Stimulated activated CD4-positive, alpha-beta T cell treated with anti-CD3 and anti-CD28 coated beads, Interleukin-1b, Interleukin-23, amount 100 ng/mL, for 1 hour (primary cell): ENCODE measurements at regions not wholly inside any gene's neighbourhood (a gene's known extent, or its start where the extent isn't known, plus 50 kb on each side); places are given as distances from the start of the nearest gene placed in this dataset.

Source experiments
- DNase-seq, 2 donors: peaks; one replicate each; pipeline ENCODE4 v3.0.0-alpha.2; 2020; ENCODE audit warnings: low read depth in 2 of 2

DNA sequence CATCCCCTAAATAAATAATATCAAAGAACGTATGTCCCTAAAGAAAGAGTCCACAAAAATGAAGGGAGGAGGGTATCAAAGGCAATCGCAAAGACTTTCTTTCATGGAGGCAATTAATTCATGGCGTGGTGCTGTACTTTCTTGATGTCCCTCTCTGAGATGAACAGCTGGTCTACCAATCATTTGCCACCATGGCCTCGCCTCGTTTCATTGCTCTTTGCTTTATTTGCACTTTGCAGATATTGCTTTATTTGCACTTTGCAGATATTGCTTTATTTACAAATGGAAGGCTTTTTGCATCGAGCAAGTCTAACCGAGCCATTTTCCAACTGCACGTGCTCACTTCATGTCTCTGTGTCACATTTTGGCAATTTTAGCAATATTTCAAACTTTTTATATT, 104.0 kb upstream of the PTCH1 start:
- DNase-seq = no peak

DNA sequence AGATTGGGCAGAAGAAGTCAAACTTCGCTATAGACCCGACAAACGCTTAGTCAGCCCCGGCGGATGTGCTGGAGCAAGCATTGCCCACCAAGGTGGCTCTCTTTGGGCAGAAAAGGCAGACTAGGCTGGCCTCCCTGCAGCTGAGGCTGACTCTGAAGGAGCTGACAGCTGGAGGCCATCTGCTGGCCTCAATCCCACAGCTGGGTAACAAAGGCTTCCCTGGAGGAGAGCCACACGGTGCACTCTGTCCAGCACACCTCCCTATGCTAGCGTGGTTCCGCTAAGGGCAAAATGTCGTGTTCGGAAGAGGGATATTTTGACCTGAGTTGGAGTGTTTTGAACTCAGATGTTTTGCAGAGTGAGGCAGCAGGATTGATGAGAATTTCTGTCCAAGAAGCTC, 103.5 kb upstream of the PTCH1 start:
- DNase-seq = no peak

DNA sequence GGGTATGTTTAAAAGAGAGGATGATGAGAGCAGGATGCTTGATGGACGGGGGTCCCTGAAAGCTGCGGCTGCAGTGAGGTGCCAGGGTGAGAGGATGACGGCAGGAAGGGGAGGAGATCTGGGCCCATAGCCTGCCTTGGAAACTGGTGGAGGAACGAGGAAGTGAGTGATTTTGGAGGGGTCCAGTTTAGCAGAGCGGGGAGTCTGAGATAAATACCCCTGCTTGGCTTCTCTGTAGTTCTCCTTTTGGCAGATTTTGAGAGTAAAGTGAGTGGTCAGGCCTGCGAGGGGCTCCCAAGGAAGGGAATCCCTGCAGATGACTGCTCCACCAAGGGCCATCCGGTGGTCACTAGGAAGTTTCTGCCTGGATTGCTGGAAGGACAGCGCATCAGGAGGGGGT, 98.5 kb upstream of the PTCH1 start:
- no peak for DNase-seq

DNA sequence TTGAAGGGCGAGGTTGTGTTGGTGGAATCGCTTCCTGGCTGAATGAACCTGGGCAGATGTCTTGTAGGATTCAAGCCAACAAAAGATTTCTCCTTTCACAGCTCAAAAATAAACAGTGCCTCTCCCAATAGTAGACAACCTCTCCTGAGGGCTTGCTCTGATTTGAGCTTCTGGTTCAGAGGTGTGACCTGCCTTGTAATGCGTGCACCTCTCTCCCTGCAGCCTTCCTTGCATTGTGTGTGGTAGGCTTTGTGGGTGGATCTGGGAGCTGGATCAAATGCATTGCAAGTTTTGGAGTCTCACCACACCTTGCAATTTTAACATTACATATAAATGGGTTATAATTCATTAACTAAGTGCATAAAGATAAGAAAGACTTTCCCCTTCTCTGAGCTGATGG, 96.9 kb upstream of the PTCH1 start:
- no peak for DNase-seq

DNA sequence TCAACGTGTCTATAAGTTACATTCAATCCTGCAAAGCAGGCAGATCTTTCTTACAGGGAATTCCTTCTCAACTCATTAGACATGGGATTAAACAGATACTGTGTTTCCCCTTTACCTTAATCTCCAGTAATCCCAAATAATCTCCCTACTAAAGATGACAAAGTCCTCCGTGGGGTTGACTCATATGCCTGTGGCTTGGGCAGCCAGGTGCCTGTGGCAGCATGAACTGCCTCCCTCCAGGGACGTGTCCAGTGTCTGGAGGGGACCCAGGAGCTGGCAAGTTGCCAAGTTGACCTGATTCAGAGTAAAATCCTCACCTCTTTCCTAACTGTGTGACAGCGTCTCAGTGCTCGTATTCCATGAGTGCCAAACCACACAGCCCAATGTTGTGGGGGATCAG, 94.6 kb upstream of the PTCH1 start:
- DNase-seq = no peak

DNA sequence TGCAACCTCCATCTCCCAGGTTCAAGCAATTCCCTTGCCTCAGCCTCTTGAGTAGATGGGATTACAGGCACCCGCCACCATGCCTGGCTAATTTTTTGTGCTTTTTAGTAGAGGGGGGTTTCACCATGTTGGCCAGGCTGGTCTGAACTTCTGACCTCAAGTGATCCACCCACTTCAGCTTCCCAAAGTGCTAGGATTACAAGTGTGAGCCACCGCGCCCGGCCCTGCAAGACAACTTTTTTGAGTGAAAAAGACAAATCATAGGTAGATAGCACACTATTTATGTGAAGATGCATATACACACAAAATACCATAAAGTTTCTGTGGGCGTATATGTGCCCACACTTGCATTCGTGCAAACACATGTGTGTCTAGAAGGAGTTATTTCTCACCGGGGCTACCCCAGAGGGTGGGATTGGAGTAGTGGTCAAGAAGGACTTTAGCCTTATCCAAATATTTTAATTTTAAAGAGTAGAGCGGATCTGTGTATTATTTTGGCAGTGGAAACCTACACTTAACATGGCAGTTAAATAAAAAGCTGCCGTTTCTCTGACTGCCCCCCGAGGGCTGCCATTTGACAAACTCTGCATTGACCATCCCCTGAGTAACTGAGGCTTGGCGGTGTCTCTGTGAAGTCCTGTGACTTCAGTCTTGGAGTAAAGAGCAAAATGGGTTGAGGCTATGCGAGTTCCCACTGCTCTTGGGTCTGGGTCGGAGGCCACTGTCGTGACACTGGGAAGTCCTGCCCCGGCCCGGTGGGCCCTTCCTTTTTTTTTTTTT, 93.4 kb upstream of the PTCH1 start:
- no peak for DNase-seq

DNA sequence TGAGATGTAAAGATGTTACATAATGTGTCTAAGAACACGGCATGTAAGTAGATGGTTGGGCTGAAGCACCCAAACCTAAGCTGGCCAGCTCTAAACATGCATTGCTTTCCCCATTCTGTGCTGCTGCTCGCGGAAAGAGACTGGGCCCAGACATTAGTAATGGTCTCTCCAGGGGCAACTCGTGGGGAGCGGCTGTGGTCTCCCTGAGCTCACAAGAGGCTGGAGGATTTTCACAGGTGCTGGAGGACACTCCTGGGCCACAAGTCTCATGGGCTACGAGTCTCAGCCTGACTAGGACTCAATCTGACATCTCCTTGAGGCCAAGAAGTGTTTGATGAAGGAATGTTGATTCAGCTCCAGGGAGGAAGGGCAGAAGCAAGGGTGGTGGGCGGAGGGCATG, 92.7 kb upstream of the PTCH1 start:
- no peak for DNase-seq

DNA sequence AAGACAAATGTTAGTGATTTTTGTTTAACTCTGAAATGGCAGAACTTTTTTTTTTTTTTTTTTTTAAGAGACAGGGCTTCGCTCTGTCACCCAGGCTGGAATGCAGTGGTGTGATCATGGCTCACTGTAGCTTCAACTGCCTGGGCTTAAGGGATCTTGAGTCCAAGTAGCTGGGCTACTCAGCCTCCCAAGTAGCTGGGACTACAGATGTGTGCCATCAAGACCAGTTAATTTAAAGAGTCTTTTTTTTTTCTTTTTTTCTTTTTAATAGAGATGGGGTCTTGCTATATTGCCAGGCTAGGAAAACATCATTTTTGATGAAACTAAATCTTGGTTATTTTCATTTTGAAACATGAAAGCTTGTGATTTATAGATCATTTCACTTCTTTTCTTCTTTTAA, 91.6 kb upstream of the PTCH1 start:
- DNase-seq = no peak

DNA sequence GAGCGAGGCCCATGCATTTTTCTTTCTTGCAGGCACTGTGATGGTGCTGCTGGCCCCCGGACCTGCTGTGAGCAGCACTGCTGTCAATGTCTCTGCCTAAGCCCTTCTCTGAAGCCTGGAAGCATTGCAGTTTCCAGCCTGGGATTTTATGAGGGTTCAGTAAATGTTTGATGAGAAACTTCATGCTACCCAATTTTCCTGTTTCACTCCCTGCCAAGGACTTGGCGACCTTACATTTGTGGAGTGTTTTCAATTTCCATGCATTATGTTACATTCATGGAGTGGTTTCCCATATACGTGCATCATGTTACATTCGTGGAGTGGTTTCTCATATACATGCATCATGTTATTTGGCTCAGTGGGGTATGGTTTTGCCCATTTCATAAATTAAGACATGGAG, 90.7 kb upstream of the PTCH1 start:
- no peak for DNase-seq

DNA sequence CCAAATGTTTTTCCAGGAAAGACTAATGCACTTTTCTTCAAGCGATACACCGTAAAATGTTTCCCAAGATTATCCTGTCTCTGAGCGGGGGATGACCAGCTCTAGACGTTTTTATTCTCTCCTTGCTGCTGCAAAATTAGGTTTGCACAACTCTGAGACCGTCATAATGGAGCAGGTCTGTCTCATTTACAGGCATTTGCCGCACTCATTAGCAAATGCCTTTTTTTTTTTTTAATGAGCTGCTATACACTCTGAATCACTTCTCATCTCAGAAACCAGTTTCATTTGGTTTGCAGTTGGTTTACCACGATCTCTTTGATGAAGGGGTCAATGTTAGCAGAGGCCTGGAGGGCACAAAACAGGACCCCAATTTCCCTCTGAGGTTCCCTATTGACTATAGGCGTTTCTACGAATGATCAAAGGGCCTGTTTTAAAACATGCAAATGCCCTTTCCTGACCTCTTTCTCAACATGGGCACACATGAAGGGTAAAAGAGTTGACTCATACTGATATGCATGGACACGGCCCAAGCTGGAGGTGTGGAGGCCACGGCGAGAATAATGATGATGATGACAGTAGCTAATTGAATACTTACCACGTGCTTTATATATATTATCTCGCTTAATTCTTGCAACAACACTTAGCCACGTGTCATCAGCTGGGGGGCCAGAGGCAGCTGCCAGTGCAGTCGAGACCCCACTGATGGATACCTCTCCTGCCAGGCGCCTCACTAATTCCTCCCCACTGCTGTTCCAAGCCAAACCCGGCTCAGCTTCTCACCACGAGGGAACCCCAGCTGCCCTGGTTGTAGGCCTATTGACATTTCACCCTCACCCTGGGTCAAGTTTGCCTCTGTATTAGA, 89.9 kb upstream of the PTCH1 start:
- no peak for DNase-seq

DNA sequence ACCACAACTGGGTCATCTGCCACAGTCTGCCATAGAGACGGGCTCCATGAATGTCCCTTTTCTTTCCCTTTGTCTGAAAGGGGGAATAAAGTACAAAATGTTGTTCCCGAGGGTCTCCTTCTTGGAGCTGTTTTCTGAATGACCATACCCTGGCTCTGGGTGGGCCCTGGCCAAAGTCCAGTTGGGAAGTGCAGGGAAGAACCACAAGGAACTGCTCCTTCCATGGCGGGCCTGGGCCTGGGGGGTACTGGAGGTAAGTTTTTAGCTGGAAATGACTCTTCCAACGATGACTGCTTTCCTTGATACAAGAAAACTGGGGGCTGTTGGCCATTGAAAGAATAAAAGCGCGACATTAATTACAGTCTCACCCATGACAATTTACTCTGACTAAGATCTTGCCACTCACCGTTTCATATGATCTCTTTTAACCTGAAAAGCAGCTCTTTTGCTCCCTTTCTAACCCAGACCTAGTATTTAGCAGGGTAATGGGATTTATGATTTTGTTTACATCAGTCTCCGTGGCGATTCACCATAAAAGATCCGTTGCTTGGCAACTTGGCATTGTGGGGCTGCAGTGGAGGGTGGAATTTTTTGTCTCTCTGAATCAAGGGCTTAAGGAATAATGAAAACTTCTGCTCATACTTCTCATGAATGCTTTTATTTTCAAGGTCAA, 89.2 kb upstream of the PTCH1 start:
- no peak for DNase-seq

DNA sequence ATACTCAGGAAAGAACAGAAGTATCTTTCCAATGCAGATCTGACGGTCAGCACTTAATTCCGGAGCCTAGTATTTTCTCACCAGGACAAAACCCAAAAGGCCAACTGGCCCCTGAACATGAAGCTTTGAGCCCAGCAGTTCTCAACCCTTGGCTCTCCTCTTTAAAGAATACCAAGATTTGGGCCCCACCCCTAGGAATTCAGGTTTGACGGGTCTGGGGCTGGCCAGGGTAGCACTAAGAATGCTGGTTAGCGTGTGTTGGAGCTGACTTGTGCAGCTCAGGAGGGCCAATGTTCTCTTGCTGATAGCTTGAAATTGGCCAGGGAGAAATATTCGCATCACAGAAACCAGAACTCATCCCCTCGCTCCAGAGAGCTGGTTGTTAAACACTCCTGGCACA, 88.3 kb upstream of the PTCH1 start:
- DNase-seq = no peak

DNA sequence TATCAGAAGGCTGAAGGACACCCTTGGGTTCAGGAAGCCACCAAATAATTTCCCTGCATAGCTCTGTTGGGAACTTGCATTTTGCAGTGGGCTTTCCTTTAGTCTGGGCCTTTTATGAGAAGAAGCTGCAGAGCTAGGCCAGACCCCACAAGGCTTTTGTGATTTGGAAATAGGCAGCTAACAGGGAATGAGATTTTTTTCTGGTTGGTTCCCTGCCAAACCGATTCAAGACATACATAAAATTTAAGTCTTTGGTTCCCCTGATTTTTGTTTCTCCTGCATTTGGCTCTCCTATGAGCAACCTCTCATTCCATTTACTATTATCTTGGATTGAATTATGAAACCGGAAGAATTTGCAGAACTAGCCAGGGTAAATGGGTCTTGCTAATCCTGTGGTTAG, 81.5 kb upstream of the PTCH1 start:
- DNase-seq = no peak

DNA sequence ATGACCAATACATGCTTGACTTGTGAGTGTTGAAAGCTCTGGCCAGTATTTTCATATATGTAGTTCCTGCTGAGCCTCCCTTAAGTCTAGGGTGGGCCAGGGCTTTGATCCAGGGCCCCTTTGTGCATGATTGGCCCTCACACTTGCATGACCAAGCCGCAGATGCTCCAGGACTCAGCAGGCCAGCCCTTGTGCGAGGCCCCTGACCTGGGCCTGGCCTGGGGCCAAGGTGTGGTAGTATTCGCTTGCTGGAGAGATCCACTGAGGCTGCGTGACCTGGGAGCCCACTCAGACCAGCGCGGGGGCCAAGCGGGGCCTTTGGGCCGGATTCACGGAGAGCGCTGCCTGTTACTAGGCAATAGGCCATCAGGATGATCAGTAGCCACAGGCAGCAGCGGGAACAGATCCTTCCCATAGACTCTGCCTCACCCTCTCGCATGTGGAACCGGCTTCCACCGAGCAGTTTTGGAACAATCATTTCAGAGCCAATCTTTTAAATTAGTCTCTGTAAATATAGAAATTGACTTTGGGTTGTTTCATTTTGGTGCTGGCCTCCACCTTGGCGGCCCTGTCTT, 79.0 kb upstream of the PTCH1 start:
- DNase-seq = no peak

DNA sequence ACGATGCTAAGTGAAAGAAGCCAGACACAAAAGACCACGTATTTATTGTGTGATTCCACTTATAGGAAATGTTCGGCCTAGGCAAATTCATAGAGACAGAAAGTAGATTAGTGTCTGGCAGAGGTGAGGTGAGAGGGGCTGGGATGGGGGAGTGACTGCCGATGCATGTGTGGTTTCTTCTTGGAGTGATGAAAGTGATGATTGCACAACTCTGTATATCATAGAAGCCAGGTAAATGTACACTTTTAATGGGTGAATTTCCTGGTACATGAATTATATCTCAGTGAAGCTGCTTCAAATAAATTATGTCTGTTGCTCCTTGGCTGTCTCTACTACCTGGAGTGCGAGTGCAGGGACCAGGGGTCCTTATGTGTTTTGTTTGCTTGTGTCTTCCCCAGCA, 76.2 kb upstream of the PTCH1 start:
- DNase-seq = no peak

DNA sequence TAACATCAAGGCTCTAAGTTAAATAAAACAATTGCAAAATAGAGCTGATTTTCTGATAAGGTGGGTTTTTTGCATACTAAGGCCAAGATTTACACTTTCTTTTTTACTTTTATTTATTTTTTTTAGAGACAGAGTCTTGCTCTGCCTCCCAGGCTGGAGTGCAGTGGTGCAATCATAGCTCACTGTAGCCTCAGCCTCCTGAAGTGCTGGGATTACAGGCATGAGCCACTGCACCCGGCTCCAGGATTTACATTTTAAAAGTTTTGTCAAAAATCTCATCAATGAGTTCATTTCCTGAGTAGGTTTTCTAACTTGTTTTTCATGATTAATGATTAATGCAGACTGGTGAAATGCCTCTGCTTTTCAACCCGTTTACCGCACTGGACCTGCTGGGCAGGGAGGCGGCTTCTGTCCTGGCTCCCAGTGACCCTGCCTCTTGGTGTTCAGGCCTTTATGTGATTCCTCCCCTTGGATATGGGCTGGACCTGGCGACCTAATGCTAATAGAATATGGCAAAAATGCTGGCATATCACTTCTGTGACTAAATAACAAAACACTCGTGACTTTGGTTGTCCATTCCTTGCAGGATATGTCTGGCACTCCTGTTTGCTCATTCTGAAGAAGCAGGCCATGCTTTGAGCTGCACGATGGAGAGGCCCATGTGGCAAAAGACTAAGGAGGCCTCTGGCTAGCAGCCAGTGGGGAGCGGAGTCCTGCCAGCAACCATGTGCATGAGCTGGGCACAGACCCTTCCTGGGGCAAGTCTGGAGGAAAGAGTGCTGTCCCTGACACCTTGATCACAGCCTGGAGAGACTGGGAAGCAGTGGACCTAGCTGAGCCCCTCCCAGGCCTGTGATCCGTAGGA, 72.2 kb upstream of the PTCH1 start:
- no peak for DNase-seq

DNA sequence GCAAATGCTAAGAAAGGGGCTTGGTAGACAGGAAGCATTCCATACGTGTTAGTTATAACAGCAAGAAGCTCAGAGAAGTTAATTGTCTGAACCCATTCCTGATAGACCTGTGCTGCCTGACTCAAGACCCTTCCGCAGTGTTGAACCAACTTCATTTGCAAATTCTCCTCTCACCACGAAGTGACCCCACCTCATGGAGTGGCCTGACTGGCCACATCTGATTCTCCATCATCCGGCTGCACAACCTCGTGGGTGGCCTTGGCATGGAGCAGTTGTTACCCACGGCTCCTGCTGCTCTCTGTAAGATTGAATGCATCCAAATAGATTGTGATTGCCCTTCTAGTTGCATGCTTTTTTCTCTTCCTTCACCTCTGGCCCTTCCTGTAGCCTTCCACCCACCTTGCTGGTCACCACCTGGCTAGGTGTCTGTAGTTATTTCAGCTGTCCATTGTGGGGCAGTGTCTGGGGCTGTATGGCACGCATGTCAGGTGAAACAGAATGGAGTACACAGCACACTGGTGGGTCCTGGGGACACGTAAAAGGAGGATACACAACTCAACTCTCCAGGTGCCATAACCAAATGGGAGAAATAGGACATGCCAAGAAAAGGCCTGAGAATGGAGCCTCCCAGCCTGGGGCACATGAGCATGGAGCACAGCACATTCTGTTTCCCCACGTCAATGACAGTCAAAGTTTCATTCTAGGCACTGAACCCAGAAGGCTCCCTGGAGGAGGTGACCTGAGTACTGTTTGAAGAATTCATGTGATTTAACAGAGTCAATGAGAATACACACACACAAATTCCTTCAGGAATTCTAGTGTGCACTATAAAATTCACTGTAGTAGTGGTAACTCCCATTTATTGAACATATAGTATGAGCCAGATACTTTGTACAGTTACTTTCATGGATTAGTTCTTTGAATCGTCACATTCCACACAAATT, 70.5 kb upstream of the PTCH1 start:
- no peak for DNase-seq

DNA sequence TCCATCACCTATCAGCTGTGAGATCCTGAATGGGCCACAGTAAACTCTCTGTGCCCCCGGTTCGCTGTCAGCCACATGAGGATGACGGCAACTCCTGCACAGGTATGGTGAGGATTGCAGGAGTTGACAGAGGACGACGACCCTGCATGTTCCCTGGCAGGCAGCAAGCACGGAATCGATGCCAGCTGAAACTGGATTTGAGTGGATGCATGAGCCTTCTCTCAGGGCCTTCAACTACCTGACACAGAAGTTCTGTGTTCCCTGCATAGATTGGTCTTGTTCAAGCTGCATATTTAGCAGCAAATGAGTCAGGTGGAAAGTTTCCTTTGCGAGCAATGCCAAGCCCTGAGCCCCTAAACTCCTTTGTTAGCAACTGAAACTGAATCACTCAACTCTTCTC, 69.6 kb upstream of the PTCH1 start:
- DNase-seq = no peak

DNA sequence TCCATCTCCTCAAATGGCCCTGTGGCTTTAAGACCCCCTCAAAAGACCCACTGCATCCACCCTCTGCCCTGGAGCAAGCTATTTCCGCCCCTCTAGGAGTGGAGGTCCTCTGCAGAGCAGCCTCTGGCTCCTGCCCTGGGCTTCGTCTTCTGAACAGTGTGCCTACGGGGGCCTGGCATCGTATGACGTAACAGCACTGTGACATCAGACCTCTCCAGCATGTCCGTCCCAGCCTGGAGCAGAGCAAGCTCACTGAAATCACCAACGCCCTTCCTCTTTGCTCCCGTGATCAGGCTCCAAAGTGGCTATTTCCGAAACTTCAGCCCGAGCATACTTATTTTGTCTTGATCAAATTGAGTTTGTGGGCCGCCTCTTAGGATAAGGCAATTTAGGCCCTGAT, 69.1 kb upstream of the PTCH1 start:
- DNase-seq = no peak

DNA sequence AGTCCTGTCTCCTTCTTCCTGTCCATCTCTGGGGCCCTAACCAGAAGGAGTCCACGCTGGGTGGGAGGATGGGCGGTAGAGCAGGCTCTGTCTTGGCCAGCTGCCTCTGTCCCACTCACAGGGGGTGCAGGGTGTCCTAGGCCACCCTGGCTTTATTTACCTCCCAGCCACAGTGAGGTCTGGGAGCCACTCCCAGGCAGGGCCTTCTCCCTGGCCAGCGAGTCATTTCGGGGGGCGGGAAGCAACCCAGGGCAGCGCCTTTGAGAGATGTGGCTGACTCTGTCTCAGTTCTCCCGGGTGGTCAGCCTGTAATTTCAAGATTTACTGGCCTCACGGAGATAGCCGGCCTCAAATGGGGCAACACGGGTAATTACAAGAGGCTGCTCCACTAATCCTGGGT, 67.4 kb upstream of the PTCH1 start:
- no peak for DNase-seq
